WTC11 (cell line): ENCODE measurements at regions not wholly inside any gene's neighbourhood (a gene's known extent, or its start where the extent isn't known, plus 50 kb on each side); places are given as distances from the start of the nearest gene placed in this dataset.

Experiments used
- CTCF ChIP-seq: fragments of 200-600 bp; IDR thresholded peaks from 2 replicates; pipeline ENCODE4 v1.8.0; 2022; ENCODE audit warnings: antibody characterized with exemption
- E2F1 ChIP-seq: sonication (generic); formaldehyde crosslinking; IDR thresholded peaks from 2 replicates; pipeline ENCODE4 v1.8.0; 2022; ENCODE audit warnings: mild to moderate bottlenecking, missing genetic modification reagents
- ESRRA ChIP-seq: sonication (generic); formaldehyde crosslinking; IDR thresholded peaks from 2 replicates; pipeline ENCODE4 v1.8.1; 2022; ENCODE audit warnings: mild to moderate bottlenecking, missing genetic modification reagents, borderline replicate concordance
- FOXJ3 ChIP-seq: sonication (generic); formaldehyde crosslinking; IDR thresholded peaks from 2 replicates; pipeline ENCODE4 v1.9.0; 2021; ENCODE audit warnings: missing genetic modification reagents, mild to moderate bottlenecking, borderline replicate concordance
- HMGXB4 ChIP-seq: sonication (generic); formaldehyde crosslinking; IDR thresholded peaks from 2 replicates; pipeline ENCODE4 v1.8.1; 2023; ENCODE audit warnings: mild to moderate bottlenecking, moderate library complexity, missing genetic modification reagents
- JUN ChIP-seq: sonication (generic); formaldehyde crosslinking; IDR thresholded peaks from 2 replicates; pipeline ENCODE4 v1.8.0; 2023; ENCODE audit warnings: mild to moderate bottlenecking, missing genetic modification reagents
- SMAD3 ChIP-seq: sonication (generic); formaldehyde crosslinking; IDR thresholded peaks from 2 replicates; pipeline ENCODE4 v1.8.0; 2022; ENCODE audit warnings: missing genetic modification reagents, mild to moderate bottlenecking, borderline replicate concordance
- ZNF121 ChIP-seq: sonication (generic); formaldehyde crosslinking; IDR thresholded peaks from 2 replicates; pipeline ENCODE4 v1.8.0; 2023; ENCODE audit warnings: missing genetic modification reagents
- ZNF232 ChIP-seq: sonication (generic); formaldehyde crosslinking; IDR thresholded peaks from 2 replicates; pipeline ENCODE4 v1.8.0; 2022; ENCODE audit warnings: mild to moderate bottlenecking, missing genetic modification reagents
- ZNF317 ChIP-seq: sonication (generic); formaldehyde crosslinking; IDR thresholded peaks from 2 replicates; pipeline ENCODE4 v1.8.1; 2023; ENCODE audit warnings: low read depth, mild to moderate bottlenecking, moderate library complexity, missing genetic modification reagents, borderline replicate concordance
- TF ChIP-seq, protein P1 (sequence below): sonication (generic); formaldehyde crosslinking; IDR thresholded peaks from 2 replicates; pipeline ENCODE4 v1.8.0; 2022; ENCODE audit warnings: mild to moderate bottlenecking, missing genetic modification reagents

DNA sequence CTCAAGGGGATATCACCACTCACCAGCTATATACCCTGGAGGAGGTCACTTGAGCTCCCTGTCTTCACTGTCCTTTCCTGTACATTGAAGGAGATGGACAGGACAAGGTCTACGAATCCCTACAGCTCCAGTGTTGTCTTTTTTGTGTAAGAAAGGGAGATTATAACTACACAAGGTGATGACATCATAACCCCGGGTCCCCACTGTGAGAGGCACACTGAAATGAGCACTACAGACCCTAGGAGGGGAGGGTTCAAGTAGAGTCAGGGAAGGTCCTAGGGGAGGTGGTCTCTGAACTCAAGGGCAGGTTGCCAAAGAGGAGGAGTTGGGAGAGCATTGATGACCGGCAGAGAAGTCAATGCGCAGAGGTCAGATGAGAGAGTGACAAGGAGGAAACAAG, 108.3 kb upstream of the SLC14A2 start:
- TF ChIP-seq CTCF (no peak), HMGXB4 (CRISPR knock-in tag) (no peak), ZNF232 (CRISPR knock-in tag) (no peak), E2F1 (no peak), FOXJ3 (no peak), ESRRA (no peak), ZNF317 (CRISPR knock-in tag) (no peak), JUN (no peak), SMAD3 (CRISPR knock-in tag) (no peak), ZNF121 (no peak)
- TF ChIP-seq, protein P1, sequence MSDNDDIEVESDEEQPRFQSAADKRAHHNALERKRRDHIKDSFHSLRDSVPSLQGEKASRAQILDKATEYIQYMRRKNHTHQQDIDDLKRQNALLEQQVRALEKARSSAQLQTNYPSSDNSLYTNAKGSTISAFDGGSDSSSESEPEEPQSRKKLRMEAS = no peak
